Colonic mucosa (tissue), 4 donors: ENCODE measurements at regions not wholly inside any gene's neighbourhood (a gene's known extent, or its start where the extent isn't known, plus 50 kb on each side); places are given as distances from the start of the nearest gene placed in this dataset.

Source experiments
- DNase-seq: peaks from one replicate; pipeline ENCODE4 v3.0.0-alpha.2; 2020
- H3K27ac ChIP-seq: fragments of 200-600 bp; one replicate; pipeline ENCODE4 v1.8.0; 2021
- H3K27me3 ChIP-seq: fragments of 200-600 bp; one replicate; pipeline ENCODE4 v1.8.0; 2021
- H3K36me3 ChIP-seq: fragments of 200-600 bp; one replicate; pipeline ENCODE4 v1.8.0; 2021
- H3K4me1 ChIP-seq: fragments of 200-600 bp; one replicate; pipeline ENCODE4 v1.8.0; 2021; ENCODE audit warnings: mild to moderate bottlenecking
- H3K4me3 ChIP-seq: fragments of 200-600 bp; one replicate; pipeline ENCODE4 v1.8.0; 2021
- H3K9ac ChIP-seq, 2 donors: one replicate each; pipeline ENCODE4 v1.7.0; 2013; ENCODE audit warnings: control low read depth in 2 of 2, low read depth in 2 of 2, low read length in 2 of 2
- H3K9me3 ChIP-seq: fragments of 200-600 bp; one replicate; pipeline ENCODE4 v1.8.0; 2021
- CTCF ChIP-seq: fragments of 200-600 bp; IDR thresholded peaks from one replicate; pipeline ENCODE4 v1.8.0; 2022; ENCODE audit warnings: antibody characterized with exemption, mild to moderate bottlenecking
- intact Hi-C: fragments of 100-400 bp; cut with DNase I; formaldehyde crosslinking; loops from one replicate; pipeline ENCODE4 v1.14.1; 2022
- donor health status: healthy.
- donor health status: DM: no; HTN: no; CAD: no.
- donor health status: DM: no; HTN: no; CAD: no.

- Histone ChIP-seq H3K36me3 (no peaks in the 10 kb centered on the region), H3K9me3 (no peaks in the 10 kb centered on the region), H3K4me1 (no peaks in the 10 kb centered on the region), H3K27me3 (no peaks in the 10 kb centered on the region), H3K9ac (no peak overlapping the region), H3K4me3 (no peak overlapping the region), H3K27ac (no peak overlapping the region)
- no peak for TF ChIP-seq CTCF
- intact Hi-C loops, result no loop called here
- DNase-seq, result no peak
Measured at GRCh38 chr21:17449701-17450100, 63.1 kb upstream of the CXADR start.

GRCh38 chr21:17451364-17451891 is 61.4 kb upstream of the CXADR start:
- no peak overlapping the region for H3K9ac ChIP-seq
- H3K27ac ChIP-seq, result no peak overlapping the region
- H3K4me3 ChIP-seq, result no peak overlapping the region
- intact Hi-C loops, result no loop called here
- no peaks in the 10 kb centered on the region for H3K9me3 ChIP-seq
- DNase-seq, result peak; percentile 18
- no peaks in the 10 kb centered on the region for H3K36me3 ChIP-seq
- H3K4me1 ChIP-seq, result no peaks in the 10 kb centered on the region
- TF ChIP-seq CTCF, result no peak
- no peaks in the 10 kb centered on the region for H3K27me3 ChIP-seq

GRCh38 chr21:17454315-17455027 is 58.4 kb upstream of the CXADR start:
- Histone ChIP-seq H3K4me1 (no peaks in the 10 kb centered on the region), H3K36me3 (no peaks in the 10 kb centered on the region), H3K4me3 (no peak overlapping the region), H3K27me3 (no peaks in the 10 kb centered on the region), H3K27ac (no peak overlapping the region), H3K9ac (no peak overlapping the region), H3K9me3 (no peaks in the 10 kb centered on the region)
- intact Hi-C loops, result no loop called here
- DNase-seq, result peak; percentile 21
- no peak for TF ChIP-seq CTCF

GRCh38 chr21:17455028-17455353 is 57.9 kb upstream of the CXADR start:
- DNase-seq, result no peak
- Histone ChIP-seq H3K9me3 (no peaks in the 10 kb centered on the region), H3K36me3 (no peaks in the 10 kb centered on the region), H3K4me3 (no peak overlapping the region), H3K27me3 (no peaks in the 10 kb centered on the region), H3K4me1 (no peaks in the 10 kb centered on the region), H3K9ac (no peak overlapping the region), H3K27ac (no peak overlapping the region)
- TF ChIP-seq CTCF, result no peak
- intact Hi-C loops, result no loop called here

- TF ChIP-seq CTCF, result no peak
- Histone ChIP-seq H3K27me3 (no peaks in the 10 kb centered on the region), H3K9ac (no peak overlapping the region), H3K27ac (no peak overlapping the region), H3K4me1 (no peaks in the 10 kb centered on the region), H3K4me3 (no peak overlapping the region), H3K9me3 (no peaks in the 10 kb centered on the region), H3K36me3 (no peaks in the 10 kb centered on the region)
- peak; percentile 28 for DNase-seq
- intact Hi-C loops, result no loop called here
Measured at GRCh38 chr21:17455451-17455850, 57.4 kb upstream of the CXADR start.
